Pancreas (tissue), 10 donors: ENCODE measurements at regions not wholly inside any gene's neighbourhood (a gene's known extent, or its start where the extent isn't known, plus 50 kb on each side); places are given as distances from the start of the nearest gene placed in this dataset.
"Not testable (repeated sequence)": the region's sequence is repeated elsewhere in the genome, so short reads cannot be mapped to it uniquely, and the experiment has no call there.

Experiments
- ATAC-seq, 4 donors: fragments of 200-7000 bp; cut with Tn5 transposase; one replicate each; pipeline versions ENCODE4 v1.8.0 to v1.9.1; 2020; ENCODE audit warnings: mild to moderate bottlenecking in 4 of 4, moderate library complexity in 4 of 4
- DNase-seq, 6 donors: peaks; one replicate each; pipeline ENCODE4 v3.0.0-alpha.2; 2020
- FAIRE-seq: peaks from 2 replicates; lab custom pipeline; 2012; peaks lifted over from hg19 to GRCh38; lab: Jason Lieb, UNC
- H3K27ac ChIP-seq, 4 donors: fragments of 200-600 bp; sonication (generic); 1 replicate in 3 of 4; 2 replicates in 1 of 4; pipeline versions ENCODE4 v1.5.0 to v1.8.0; 2020
- H3K27me3 ChIP-seq, 4 donors: fragments of 200-600 bp; one replicate each; pipeline ENCODE4 v1.8.0; 2021
- H3K36me3 ChIP-seq, 3 donors: fragments of 200-600 bp; sonication (generic) in 1 of 3; one replicate each; pipeline versions ENCODE4 v1.5.0 to v1.8.0; 2020 to 2021
- H3K4me1 ChIP-seq, 3 donors: fragments of 200-600 bp; one replicate each; pipeline ENCODE4 v1.8.0; 2021
- H3K4me3 ChIP-seq, 4 donors: fragments of 200-600 bp; sonication (generic) in 2 of 4; one replicate each; pipeline versions ENCODE4 v1.5.0 to v1.8.0; 2020 to 2021
- H3K9me3 ChIP-seq, 4 donors: fragments of 200-600 bp; one replicate each; pipeline ENCODE4 v1.8.0; 2021
- CTCF ChIP-seq, 4 donors: fragments of 200-600 bp; sonication (generic) in 3 of 4; IDR thresholded peaks; one replicate each; pipeline versions ENCODE4 v1.5.0 to v1.8.0; 2021; ENCODE audit warnings: antibody characterized with exemption in 4 of 4
- WGBS, 2 donors: extraction: QIAGEN DNeasy Blood & Tissue Kit; methylation state at CpG; one replicate each; pipeline ENCODE4 v1.1.7; 2013; 5-methylcytosine and 5-hydroxymethylcytosine counted together
- intact Hi-C, 3 donors: fragments of 100-400 bp; cut with DNase I; formaldehyde crosslinking; loops; one replicate each; pipeline versions ENCODE4 v1.11.1 to v1.14.2; 2022
- donor health status: healthy with polysubstance abuse.
- donor health status: DM: no; HTN: no; CAD: no; lungs with moderate emphysema.
- donor health status: DM: no; HTN: no; CAD: no.
- donor health status: control.
- donor health status: control.
- donor health status: Bipolar disorder and iron deficiency.
- donor health status: DM: yes; HTN: yes; CAD: no.
- donor health status: DM: no; HTN: no; CAD: no.
- donor health status: DM: no; HTN: no; CAD: no.
- donor health status: DM: yes; HTN: yes; CAD: no.

- Histone ChIP-seq H3K27ac (no peak overlapping the region), H3K4me1 (no peaks in the 10 kb centered on the region), H3K4me3 (no peak overlapping the region), H3K27me3 (no peaks in the 10 kb centered on the region), H3K9me3 (no peaks in the 10 kb centered on the region), H3K36me3 (no peaks in the 10 kb centered on the region)
- intact Hi-C loops: no loop called here
- TF ChIP-seq CTCF (IDR thresholded peaks at IDR 0.05): no peak
- WGBS, 2 donors: 70 to 92% methylated on average over 4 of the region's 4 CpGs
- DNase-seq (no peak), FAIRE-seq (no peak), ATAC-seq (no peak)
Measured at GRCh38 chr2:147150241-147150635, 694.6 kb upstream of the ACVR2A start.

GRCh38 chr2:147149575-147150240 is 695.1 kb upstream of the ACVR2A start:
- no peaks in the 10 kb centered on the region for H3K9me3 ChIP-seq
- peak in 1 of 6 donors; percentile 32 for DNase-seq
- no peaks in the 10 kb centered on the region for H3K27me3 ChIP-seq
- WGBS, 2 donors: 83 to 84% methylated on average over 16 of the region's 16 CpGs
- H3K36me3 ChIP-seq: no peaks in the 10 kb centered on the region
- no peak overlapping the region for H3K27ac ChIP-seq
- H3K4me1 ChIP-seq: no peaks in the 10 kb centered on the region
- H3K4me3 ChIP-seq: no peak overlapping the region
- TF ChIP-seq CTCF (IDR thresholded peaks at IDR 0.05): no peak
- intact Hi-C loops: no loop called here
- no peak for FAIRE-seq
- no peak for ATAC-seq

- H3K27ac ChIP-seq: no peak overlapping the region
- H3K9me3 ChIP-seq: no peaks in the 10 kb centered on the region
- WGBS, 2 donors: 53 to 67% methylated on average over 2 of the region's 2 CpGs
- DNase-seq: no peak
- FAIRE-seq: no peak
- no peaks in the 10 kb centered on the region for H3K36me3 ChIP-seq
- H3K4me1 ChIP-seq: no peaks in the 10 kb centered on the region
- intact Hi-C loops: no loop called here
- ATAC-seq: no peak
- no peak overlapping the region for H3K4me3 ChIP-seq
- TF ChIP-seq CTCF (IDR thresholded peaks at IDR 0.05): no peak
- H3K27me3 ChIP-seq: no peaks in the 10 kb centered on the region
Measured at GRCh38 chr2:147147802-147148201, 697.0 kb upstream of the ACVR2A start.

- no peak overlapping the region for H3K27ac ChIP-seq
- no peaks in the 10 kb centered on the region for H3K36me3 ChIP-seq
- no peak for DNase-seq
- intact Hi-C loops: no loop called here
- FAIRE-seq: no peak
- H3K27me3 ChIP-seq: no peaks in the 10 kb centered on the region
- 76 to 85% methylated on average over 4 of the region's 4 CpGs for WGBS, 2 donors
- H3K4me3 ChIP-seq: no peak overlapping the region
- no peak for ATAC-seq
- H3K9me3 ChIP-seq: no peaks in the 10 kb centered on the region
- H3K4me1 ChIP-seq: no peaks in the 10 kb centered on the region
- no peak for TF ChIP-seq CTCF (IDR thresholded peaks at IDR 0.05)
Measured at GRCh38 chr2:147141930-147142329, 702.9 kb upstream of the ACVR2A start.

GRCh38 chr2:147139732-147140131 is 705.1 kb upstream of the ACVR2A start:
- H3K4me1 ChIP-seq, H3K4me3 ChIP-seq, ATAC-seq, H3K27me3 ChIP-seq, FAIRE-seq, intact Hi-C loops, H3K9me3 ChIP-seq, H3K36me3 ChIP-seq, H3K27ac ChIP-seq, DNase-seq: not testable (repeated sequence)
- WGBS, 2 donors: 62 to 71% methylated on average over 2 of the region's 2 CpGs
